ENCODE measurements at regions not wholly inside any gene's neighbourhood (a gene's known extent, or its start where the extent isn't known, plus 50 kb on each side); places are given as distances from the start of the nearest gene placed in this dataset.

GRCh38 chr3:18656866-18657265 lies 231.7 kb upstream of the SATB1 start:
- TF ChIP-seq CTCF (IDR thresholded peaks at IDR 0.05) (no peak), ZFX (IDR thresholded peaks at IDR 0.05; ENCODE audit: borderline replicate concordance) (no peak)
